EL (cell line): ENCODE measurements at regions not wholly inside any gene's neighbourhood (a gene's known extent, or its start where the extent isn't known, plus 50 kb on each side); places are given as distances from the start of the nearest gene placed in this dataset.

Experiments
- DNase-seq: peaks from one replicate; pipeline ENCODE4 v3.0.0-alpha.2; 2016

- no peak for DNase-seq
Observed at GRCh38 chrX:15191830-15192229, 78.1 kb downstream of the ASB9 start.

GRCh38 chrX:15188039-15188438 is 81.8 kb downstream of the ASB9 start:
- DNase-seq = no peak

- peak; percentile 15 for DNase-seq
Observed at GRCh38 chrX:15177316-15177715, 92.6 kb downstream of the ASB9 start.

- no peak for DNase-seq
Observed at GRCh38 chrX:15173411-15173810, 96.5 kb downstream of the ASB9 start.

- DNase-seq = peak; percentile 25
Observed at GRCh38 chrX:15170927-15171326, 99.0 kb downstream of the ASB9 start.

- no peak for DNase-seq
Observed at GRCh38 chrX:15167826-15168225, 102.1 kb downstream of the ASB9 start.

GRCh38 chrX:15165832-15166231 is 104.1 kb downstream of the ASB9 start:
- no peak for DNase-seq

- no peak for DNase-seq
Observed at GRCh38 chrX:15163131-15163530, 106.8 kb downstream of the ASB9 start.

- no peak for DNase-seq
Observed at GRCh38 chrX:15160558-15161095, 109.3 kb downstream of the ASB9 start.

GRCh38 chrX:15158736-15159406 is 111.0 kb downstream of the ASB9 start:
- DNase-seq = no peak

GRCh38 chrX:15158350-15158735 is 111.5 kb downstream of the ASB9 start:
- no peak for DNase-seq

- DNase-seq = no peak
Observed at GRCh38 chrX:15157624-15158023, 112.3 kb downstream of the ASB9 start.

GRCh38 chrX:15151267-15152186 is 118.4 kb downstream of the ASB9 start:
- DNase-seq = peak; percentile 16

GRCh38 chrX:15150586-15150985 is 119.3 kb downstream of the ASB9 start:
- DNase-seq = no peak

GRCh38 chrX:15146515-15146914 is 123.4 kb downstream of the ASB9 start:
- peak; percentile 5 for DNase-seq

- DNase-seq = no peak
Observed at GRCh38 chrX:15143825-15144121, 126.1 kb downstream of the ASB9 start.

- peak; percentile 30 for DNase-seq
Observed at GRCh38 chrX:15143050-15143824, 126.6 kb downstream of the ASB9 start.

GRCh38 chrX:15142084-15142715 is 127.7 kb downstream of the ASB9 start:
- DNase-seq = no peak

- no peak for DNase-seq
Observed at GRCh38 chrX:15136795-15137194, 133.1 kb downstream of the ASB9 start.

- no peak for DNase-seq
Observed at GRCh38 chrX:15129412-15129811, 140.5 kb downstream of the ASB9 start.

GRCh38 chrX:15128861-15129260 is 141.0 kb downstream of the ASB9 start:
- no peak for DNase-seq

- DNase-seq = no peak
Observed at GRCh38 chrX:15127010-15127409, 142.9 kb downstream of the ASB9 start.

GRCh38 chrX:15116900-15117299 is 153.0 kb downstream of the ASB9 start:
- no peak for DNase-seq
